ENCODE measurements at regions not wholly inside any gene's neighbourhood (a gene's known extent, or its start where the extent isn't known, plus 50 kb on each side); places are given as distances from the start of the nearest gene placed in this dataset.

GRCh38 chr2:210873631-210874030 lies 317.2 kb downstream of the CPS1 start:
- DNase-seq (no peak), ATAC-seq (ENCODE audit: poor library complexity) (no peak)
- no peaks in the 10 kb centered on the region for H3K36me3 Mint-ChIP-seq (ENCODE audit: low read depth)
- H3K27me3 Mint-ChIP-seq, result no peaks in the 10 kb centered on the region
- no peaks in the 10 kb centered on the region for H3K4me1 Mint-ChIP-seq (ENCODE audit: low read depth)
- Histone ChIP-seq H3K27ac (ENCODE audit: low read depth in 1 of 2, low read length in 2 of 2) (no peak overlapping the region), H3K4me1 (ENCODE audit: insufficient read depth, low read length) (no peaks in the 10 kb centered on the region), H3K9me3 (ENCODE audit: control insufficient read depth in 1 of 2, insufficient read depth in 1 of 2, low read length in 2 of 2) (no peaks in the 10 kb centered on the region), H3K36me3 (ENCODE audit: insufficient read depth, low read length) (no peaks in the 10 kb centered on the region), H3K4me3 (ENCODE audit: low read length) (no peak overlapping the region), H3K27me3 (ENCODE audit: control insufficient read depth in 1 of 2, insufficient read depth in 2 of 2, low read length in 2 of 2) (no peaks in the 10 kb centered on the region)
- no peak overlapping the region for H3K27ac Mint-ChIP-seq
- no peaks in the 10 kb centered on the region for H3K9me3 Mint-ChIP-seq
- CTCF ChIA-PET, result no interaction called here
- intact Hi-C loops (cut with DNase I, micrococcal nuclease), result no loop called here
- no peak for TF ChIP-seq CTCF (IDR thresholded peaks at IDR 0.05)
- POLR2A ChIA-PET, result no interaction called here
- H3K4me3 Mint-ChIP-seq, result no peak overlapping the region

GRCh38 chr2:210884227-210884626 lies 327.8 kb downstream of the CPS1 start:
- no peak for TF ChIP-seq CTCF (IDR thresholded peaks at IDR 0.05)
- peaks cover 0 to 6% of the 10 kb centered on the region in 2 experiments for H3K9me3 ChIP-seq (ENCODE audit: control insufficient read depth in 1 of 2, insufficient read depth in 1 of 2, low read length in 2 of 2)
- intact Hi-C loops (cut with DNase I, micrococcal nuclease), result no loop called here
- H3K27me3 Mint-ChIP-seq, result no peaks in the 10 kb centered on the region
- no peaks in the 10 kb centered on the region for H3K4me1 Mint-ChIP-seq (ENCODE audit: low read depth)
- H3K4me3 Mint-ChIP-seq, result no peak overlapping the region
- ChIA-PET POLR2A (no interaction called here), CTCF (no interaction called here)
- no peaks in the 10 kb centered on the region for H3K36me3 Mint-ChIP-seq (ENCODE audit: low read depth)
- DNase-seq, result no peak
- H3K27ac ChIP-seq (ENCODE audit: low read depth in 1 of 2, low read length in 2 of 2), result no peak overlapping the region
- no peaks in the 10 kb centered on the region for H3K4me1 ChIP-seq (ENCODE audit: insufficient read depth, low read length)
- no peak overlapping the region for H3K27ac Mint-ChIP-seq
- no peak for ATAC-seq (ENCODE audit: poor library complexity)
- no peak overlapping the region for H3K4me3 ChIP-seq (ENCODE audit: low read length)
- H3K27me3 ChIP-seq (ENCODE audit: control insufficient read depth in 1 of 2, insufficient read depth in 2 of 2, low read length in 2 of 2), result no peaks in the 10 kb centered on the region
- H3K9me3 Mint-ChIP-seq, result peaks cover 4% of the 10 kb centered on the region
- H3K36me3 ChIP-seq (ENCODE audit: insufficient read depth, low read length), result no peaks in the 10 kb centered on the region

GRCh38 chr2:210888035-210888434 lies 331.6 kb downstream of the CPS1 start:
- Mint-ChIP-seq H3K27me3 (no peaks in the 10 kb centered on the region), H3K9me3 (peaks cover 7% of the 10 kb centered on the region), H3K4me3 (no peak overlapping the region), H3K4me1 (ENCODE audit: low read depth) (no peaks in the 10 kb centered on the region), H3K36me3 (ENCODE audit: low read depth) (no peaks in the 10 kb centered on the region), H3K27ac (no peak overlapping the region)
- no peak for DNase-seq
- no peaks in the 10 kb centered on the region for H3K4me1 ChIP-seq (ENCODE audit: insufficient read depth, low read length)
- no peak overlapping the region for H3K4me3 ChIP-seq (ENCODE audit: low read length)
- no peak for TF ChIP-seq CTCF (IDR thresholded peaks at IDR 0.05)
- POLR2A ChIA-PET, result no interaction called here
- no peak overlapping the region for H3K27ac ChIP-seq (ENCODE audit: low read depth in 1 of 2, low read length in 2 of 2)
- no peaks in the 10 kb centered on the region for H3K36me3 ChIP-seq (ENCODE audit: insufficient read depth, low read length)
- no peaks in the 10 kb centered on the region for H3K27me3 ChIP-seq (ENCODE audit: control insufficient read depth in 1 of 2, insufficient read depth in 2 of 2, low read length in 2 of 2)
- H3K9me3 ChIP-seq (ENCODE audit: control insufficient read depth in 1 of 2, insufficient read depth in 1 of 2, low read length in 2 of 2), result peaks cover 0 to 11% of the 10 kb centered on the region in 2 experiments
- ATAC-seq (ENCODE audit: poor library complexity), result no peak
- CTCF ChIA-PET, result no interaction called here
- intact Hi-C loops (cut with DNase I, micrococcal nuclease), result no loop called here

Measured in CD4-positive, alpha-beta T cell (primary cell).